GM21447 (cell line): ENCODE measurements at regions not wholly inside any gene's neighbourhood (a gene's known extent, or its start where the extent isn't known, plus 50 kb on each side); places are given as distances from the start of the nearest gene placed in this dataset.

Experiments used
- ATAC-seq: cut with Tn5 transposase; IDR thresholded peaks from one replicate; pipeline ENCODE4 v1.9.1; 2021; ENCODE audit not compliant: unreplicated experiment

GRCh38 chr3:71893702-71894479, 108.9 kb upstream of the PROK2 start:
- no peak for ATAC-seq

GRCh38 chr3:71893122-71893521, 108.2 kb upstream of the PROK2 start:
- ATAC-seq, result no peak

DNA sequence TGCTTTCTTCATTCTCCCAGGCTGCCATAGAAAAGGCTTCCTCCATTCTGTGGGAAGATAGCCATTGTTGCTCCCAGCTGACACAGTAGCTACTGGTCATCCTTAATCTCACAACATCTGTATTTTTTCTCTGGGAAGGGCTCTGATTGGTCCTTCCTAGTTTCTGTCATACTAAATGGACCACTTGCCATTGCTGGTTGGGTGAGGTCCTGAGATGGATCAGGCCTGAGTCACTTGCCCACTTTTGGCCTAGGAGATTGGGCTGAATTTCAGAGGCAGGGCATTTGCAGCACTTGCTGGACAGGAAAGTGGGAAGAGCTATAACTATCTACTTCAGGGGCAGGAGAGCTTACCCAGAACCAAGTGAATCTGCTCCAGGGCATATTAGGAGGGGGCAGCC, 106.5 kb upstream of the PROK2 start:
- ATAC-seq, result no peak

DNA sequence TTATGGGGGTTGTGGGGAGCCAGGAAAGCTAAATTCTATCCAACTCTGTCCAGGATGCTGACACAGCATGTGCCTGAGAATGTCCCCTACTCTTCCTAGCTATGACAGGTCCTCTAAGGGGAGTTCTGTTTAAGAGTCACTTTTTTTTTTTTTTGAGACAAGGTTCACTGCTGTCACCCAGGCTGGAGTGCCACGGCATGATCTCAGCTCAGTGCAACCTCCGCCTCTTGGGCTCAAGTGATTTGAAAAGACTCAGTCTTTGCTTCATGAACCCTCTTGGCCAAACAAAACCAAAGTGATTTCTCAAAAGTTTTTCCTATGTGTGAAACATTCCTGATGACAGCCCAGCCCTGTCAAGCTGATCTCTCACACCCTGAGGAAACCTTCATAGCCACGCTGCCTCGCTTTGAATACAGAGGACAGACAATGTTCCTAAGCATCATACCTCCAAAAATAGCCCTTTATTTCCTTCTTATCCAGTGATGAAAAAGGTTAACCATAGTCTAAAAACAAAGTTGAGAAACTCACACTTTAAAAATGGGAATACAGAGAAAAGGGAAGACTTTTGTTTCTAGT, 105.5 kb upstream of the PROK2 start:
- no peak for ATAC-seq

DNA sequence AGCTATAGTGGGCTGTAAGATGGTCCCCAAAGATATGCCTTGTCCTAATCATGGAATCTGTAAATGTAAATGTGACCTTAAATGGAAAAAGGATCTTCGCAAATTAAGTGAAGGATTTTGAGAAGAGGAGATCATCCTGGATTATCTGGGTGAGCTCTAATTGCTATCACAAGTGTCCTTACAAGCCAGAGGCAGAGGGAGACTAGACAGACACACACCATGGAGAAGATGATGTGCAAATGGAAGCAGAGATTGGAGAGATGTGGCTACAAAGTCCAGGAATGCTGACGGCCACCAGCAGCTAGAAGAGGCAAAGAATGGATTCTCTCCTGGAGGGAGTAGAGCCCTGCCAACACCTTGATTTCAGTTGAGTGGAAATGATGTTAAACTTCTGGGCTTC, 102.3 kb upstream of the PROK2 start:
- no peak for ATAC-seq

DNA sequence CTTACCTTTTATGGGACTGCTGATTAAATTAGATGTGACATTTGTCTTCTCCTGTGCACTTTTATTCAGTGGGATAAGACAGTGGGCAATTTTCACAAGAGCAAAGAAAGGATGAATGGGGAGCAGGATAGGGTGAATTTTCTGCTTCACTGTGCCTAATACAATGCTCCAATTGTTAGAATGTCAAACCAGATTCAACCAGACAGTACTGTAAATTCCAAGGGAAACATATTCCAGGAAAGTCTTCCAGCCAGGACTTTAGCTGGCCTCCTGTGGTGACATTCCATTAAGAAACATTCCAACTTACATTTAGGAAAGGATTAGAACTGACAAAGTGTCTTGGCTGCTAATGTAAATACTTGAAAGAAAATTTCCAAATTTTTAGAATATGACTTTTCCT, 100.1 kb upstream of the PROK2 start:
- no peak for ATAC-seq

DNA sequence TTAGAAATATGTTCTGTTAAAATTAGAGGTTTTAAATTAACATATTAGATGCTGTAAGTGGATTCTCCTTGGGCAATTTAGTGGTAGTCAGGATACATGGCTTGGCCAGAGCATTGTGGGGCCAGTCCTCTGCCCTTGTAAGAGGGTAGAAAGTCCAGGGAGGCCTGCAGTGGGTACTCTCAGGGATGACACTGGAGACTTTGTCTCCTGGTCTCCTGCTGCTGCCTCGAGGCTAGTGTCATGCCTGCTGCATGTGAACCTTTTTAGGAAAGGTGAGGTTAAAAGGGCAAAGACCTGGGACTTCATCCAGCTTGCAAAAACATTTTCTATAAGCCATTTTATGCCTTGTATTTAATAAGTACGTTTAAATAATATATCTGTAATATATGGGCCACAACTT, 96.8 kb upstream of the PROK2 start:
- no peak for ATAC-seq

- no peak for ATAC-seq
Observed at GRCh38 chr3:71881041-71881440, 96.1 kb upstream of the PROK2 start.

DNA sequence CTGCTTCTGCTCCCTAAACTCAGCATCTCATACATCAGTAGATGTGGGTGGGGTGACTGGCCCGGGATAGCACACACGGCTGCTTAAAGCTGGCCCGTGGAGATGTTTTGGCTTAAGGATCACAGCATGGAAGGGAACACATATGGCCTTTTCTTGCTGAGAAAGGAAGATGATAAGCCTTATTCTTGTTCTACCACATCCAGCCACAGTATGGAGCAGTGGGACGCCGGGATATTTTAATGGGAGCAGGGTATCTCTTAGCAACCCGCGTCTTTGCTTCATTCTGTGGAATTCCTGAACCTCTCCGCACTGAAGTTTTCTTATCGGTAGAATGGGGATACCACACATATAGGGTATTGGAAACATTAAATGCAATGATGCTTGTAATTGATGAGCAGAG, 94.1 kb upstream of the PROK2 start:
- no peak for ATAC-seq

DNA sequence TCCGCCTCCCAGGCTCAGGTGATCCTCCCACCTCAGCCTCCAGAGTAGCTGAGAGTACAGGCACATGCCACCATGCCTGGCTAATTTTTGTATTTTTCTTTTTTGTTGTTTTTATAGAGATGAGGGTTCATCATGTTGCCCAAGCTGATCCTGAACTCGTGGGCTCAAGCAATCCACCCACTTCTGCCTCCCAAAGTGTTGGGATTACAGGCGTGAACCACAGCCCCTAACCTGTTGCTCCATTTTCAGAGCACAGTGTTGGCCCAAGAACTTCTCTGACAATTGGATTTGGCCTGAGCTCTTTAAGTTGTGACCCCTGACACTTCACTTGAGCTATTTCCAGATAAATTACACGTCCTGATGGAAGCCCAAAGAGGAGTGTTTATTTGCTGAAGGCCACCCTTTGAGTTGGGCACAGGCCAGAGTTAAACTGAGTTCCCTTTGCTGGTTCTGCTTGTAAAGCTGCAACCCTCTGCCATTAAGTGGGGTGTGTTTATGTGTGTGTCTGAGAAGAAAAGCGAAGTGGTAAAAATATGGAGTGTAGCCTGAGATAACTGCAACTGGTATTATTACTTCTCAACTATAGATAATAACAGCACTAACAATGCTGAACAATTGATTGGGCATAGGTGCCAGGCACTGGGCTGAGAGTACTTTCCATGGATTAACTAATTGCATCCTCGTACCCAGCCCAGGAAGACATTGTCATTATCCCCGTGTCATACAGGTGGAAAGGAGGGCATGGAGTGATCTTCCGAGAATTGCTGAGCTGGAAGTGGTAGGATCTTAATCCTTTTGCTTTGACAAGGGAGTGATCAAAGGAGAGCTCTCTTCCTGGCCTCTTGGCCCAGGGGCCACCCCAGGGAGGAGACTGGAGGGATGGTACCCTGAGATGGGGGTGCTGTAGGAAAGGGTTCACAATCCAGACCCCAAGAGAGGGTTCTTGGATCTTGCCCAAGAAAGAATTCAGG, 91.5 kb upstream of the PROK2 start:
- no peak for ATAC-seq

GRCh38 chr3:71875461-71875947, 90.6 kb upstream of the PROK2 start:
- ATAC-seq, result peak; percentile 86

DNA sequence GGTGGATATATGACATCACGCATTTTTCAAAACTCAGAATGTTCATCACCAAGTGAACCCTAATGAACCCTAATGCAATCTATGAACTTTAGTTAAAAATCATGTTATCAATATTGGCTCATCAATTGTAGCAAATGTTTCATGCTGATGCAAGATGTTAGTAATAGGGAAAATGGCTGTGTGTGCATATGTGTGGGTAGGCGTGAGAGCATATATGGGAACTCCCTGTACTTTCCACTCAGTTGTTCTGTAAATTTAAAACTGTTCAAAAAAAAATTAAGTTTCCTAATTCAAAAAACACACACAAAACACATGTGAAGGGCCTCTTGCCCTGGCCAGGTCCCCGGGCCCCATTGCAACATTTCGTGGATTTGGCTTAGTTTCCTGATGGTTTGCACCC, 89.7 kb upstream of the PROK2 start:
- no peak for ATAC-seq

GRCh38 chr3:71873093-71873611, 88.2 kb upstream of the PROK2 start:
- ATAC-seq, result no peak

DNA sequence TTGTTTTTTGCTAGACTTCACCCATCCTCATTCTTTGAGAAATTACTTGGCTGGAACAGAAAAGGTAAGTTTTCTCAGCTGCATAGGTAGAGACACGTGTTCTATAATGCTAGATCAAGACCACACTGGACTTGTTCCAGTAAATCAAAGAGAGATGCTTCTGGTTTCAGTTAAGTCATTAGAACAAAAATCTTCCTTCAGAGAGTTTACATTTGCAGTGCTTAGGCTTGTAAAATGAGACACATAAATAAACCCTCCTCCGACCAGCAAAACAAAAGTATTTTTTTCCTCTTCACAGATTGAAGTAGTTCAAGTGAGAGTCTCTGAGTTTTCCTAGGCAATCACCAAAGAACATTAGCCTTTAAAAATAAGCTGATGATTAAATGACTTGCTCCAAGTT, 87.3 kb upstream of the PROK2 start:
- ATAC-seq, result no peak

- ATAC-seq, result no peak
Observed at GRCh38 chr3:71870966-71871512, 86.1 kb upstream of the PROK2 start.

DNA sequence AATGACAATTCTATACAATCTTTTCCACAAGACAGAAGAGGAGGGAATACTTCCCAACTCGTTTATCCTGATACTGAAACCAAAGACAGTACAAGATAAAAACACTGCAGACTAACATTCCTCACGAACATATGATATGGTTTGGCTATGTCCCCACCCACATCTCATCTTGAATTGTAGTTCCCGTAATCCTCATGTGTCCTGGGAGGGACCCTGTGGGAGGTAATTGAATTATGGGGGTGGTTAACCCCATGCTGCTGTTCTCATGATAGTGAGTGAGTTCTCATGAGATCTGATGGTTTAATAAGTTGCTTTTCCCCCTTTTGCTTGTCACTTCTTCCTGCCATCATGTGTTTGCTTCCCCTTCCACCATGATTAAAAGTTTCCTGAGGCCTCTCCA, 83.9 kb upstream of the PROK2 start:
- no peak for ATAC-seq

- ATAC-seq, result no peak
Observed at GRCh38 chr3:71865727-71866126, 80.8 kb upstream of the PROK2 start.

DNA sequence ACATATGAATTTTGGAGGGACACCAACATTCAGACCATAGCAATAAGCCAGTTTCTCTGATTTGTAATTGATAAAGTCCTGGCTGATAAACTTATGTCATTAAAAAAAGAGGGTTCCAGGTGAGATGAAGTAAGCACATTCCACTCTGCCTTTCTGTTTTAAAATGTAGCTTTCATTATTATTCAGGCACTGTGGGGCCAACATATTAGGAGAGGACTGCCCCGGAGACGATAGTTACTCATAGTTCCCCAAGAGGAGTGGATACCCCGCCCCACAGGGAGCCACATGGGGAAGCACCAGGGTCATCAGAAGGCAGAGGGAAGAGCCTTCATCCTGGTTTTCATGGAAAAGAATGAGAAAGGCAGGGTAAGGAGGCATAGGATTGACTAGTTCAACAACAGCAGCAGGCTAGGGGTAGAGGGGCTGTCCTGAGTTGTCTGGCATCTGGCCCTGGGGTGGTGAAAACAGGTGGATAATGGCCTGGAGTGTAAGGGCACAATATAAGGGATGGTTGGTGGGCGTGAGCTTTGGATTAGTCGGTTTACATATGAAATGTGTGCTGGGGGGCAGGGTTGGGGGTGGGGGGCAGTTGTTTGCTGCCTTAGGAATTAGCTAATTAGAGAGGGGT, 78.7 kb upstream of the PROK2 start:
- ATAC-seq, result no peak

DNA sequence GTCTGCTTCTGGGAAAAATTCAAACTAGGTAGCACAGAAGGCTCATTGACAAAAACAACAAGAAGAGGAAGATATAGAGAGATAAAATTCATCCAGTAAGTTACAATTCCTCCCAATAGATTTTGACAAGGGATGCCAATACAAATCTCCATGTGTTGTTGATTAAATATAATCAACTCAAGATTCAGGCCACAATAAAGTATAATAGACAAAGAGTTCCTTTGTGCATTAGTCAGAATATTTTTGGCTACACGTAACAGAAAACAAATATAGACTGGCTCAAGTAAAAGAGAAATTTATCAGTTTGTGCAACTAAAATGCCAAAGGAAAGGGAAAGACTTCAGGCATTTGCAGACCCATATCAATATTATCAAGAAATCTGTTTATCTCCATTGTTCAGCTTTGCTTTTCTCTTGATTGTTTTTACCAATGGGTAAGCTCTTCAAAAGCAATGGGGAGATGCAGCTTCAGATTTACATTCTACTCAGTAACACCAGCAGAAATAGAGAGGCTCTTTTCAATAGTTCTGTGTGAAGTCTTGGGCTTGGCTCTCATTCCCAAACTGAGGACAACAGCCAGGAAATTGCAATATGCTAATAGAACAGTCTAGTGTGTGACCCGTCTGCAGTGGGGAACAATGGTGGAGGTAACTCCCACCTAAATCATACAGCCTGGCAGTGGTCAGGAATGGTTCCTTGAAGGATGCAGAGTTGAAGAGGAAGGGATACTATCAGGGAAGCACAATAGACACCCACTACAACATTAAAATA, 77.6 kb upstream of the PROK2 start:
- no peak for ATAC-seq

DNA sequence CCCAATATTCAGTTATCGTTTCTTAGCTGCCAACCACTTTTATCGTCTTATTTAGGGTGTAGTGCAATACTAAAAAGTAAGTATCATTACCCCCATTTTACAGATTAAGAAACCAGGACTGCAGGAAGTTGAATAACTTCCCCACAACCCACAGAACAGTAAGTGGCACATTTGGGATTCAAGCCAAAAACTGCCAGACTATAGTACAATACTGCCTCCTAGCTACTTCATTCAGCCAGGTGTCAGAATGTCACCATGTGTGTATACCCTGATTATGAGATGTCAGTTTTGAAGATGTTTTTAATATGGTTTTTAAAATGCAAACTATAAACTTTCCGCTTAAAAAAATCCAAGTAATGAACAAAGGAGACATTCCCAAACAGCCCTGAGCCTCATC, 74.2 kb upstream of the PROK2 start:
- no peak for ATAC-seq
